ENCODE measurements at regions not wholly inside any gene's neighbourhood (a gene's known extent, or its start where the extent isn't known, plus 50 kb on each side); places are given as distances from the start of the nearest gene placed in this dataset.
A peak's percentile ranks its signal among the peaks of the same experiment; 100 is the strongest.

- Histone ChIP-seq H3K9ac (ENCODE audit: low read depth, low read length) (no peak overlapping the region), H3K4me1 (ENCODE audit: control insufficient read depth, insufficient read depth, low read length) (no peaks in the 10 kb centered on the region), H3K27me3 (ENCODE audit: control insufficient read depth, insufficient read depth, low read length) (peaks cover 7% of the 10 kb centered on the region), H3K4me2 (ENCODE audit: low read length) (no peak overlapping the region), H3K36me3 (ENCODE audit: insufficient read depth, low read length) (no peaks in the 10 kb centered on the region), H3K9me3 (replicated peaks; ENCODE audit: low read length) (no peaks in the 10 kb centered on the region), H3K4me3 (ENCODE audit: low read length) (no peak overlapping the region)
Observed at GRCh38 chr18:10113121-10114022, 199.6 kb downstream of the VAPA start.

DNA sequence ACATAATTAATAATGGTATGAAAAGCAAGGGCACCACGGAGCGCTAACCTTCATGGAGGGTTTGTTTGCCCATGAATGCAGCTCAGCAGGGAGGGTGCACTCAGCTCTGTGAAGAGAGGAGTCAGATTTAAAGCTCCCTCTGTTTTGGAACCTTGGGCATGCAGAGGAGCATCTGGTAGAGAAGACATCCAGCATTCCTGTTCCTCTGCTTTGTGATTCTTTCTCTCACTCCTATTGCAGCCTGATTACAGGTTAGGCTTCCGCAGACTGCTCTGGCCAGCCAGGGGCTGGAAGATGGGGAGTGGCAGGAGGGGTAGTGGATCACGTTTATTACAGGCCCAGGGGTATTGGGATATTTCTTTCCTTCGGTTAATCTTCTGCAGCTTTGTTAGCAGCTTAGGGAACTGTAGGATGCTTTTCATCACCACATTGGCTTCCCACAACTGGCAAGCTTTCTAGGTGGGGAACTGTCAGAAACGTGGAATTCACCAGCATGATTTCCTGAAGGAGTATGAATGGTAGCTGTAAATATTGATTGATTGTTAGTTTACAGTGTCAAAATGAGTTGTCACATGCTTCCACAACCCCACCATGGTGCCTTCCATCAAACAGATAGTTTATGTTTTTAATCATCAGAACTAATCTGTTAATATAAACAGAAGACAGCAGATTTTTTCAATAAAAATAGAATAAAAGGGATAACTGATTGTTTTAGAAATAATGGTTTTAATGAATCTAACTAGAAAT, 201.1 kb downstream of the VAPA start:
- Histone ChIP-seq H3K9ac (ENCODE audit: low read depth, low read length) (no peak overlapping the region), H3K4me1 (ENCODE audit: control insufficient read depth, insufficient read depth, low read length) (no peaks in the 10 kb centered on the region), H3K27me3 (ENCODE audit: control insufficient read depth, insufficient read depth, low read length) (peaks cover 4% of the 10 kb centered on the region), H3K9me3 (replicated peaks; ENCODE audit: low read length) (no peaks in the 10 kb centered on the region), H3K4me3 (ENCODE audit: low read length) (no peak overlapping the region), H3K4me2 (ENCODE audit: low read length) (no peak overlapping the region), H3K36me3 (ENCODE audit: insufficient read depth, low read length) (no peaks in the 10 kb centered on the region)

- Histone ChIP-seq H3K4me3 (ENCODE audit: low read length) (no peak overlapping the region), H3K36me3 (ENCODE audit: insufficient read depth, low read length) (no peaks in the 10 kb centered on the region), H3K9ac (ENCODE audit: low read depth, low read length) (no peak overlapping the region), H3K4me1 (ENCODE audit: control insufficient read depth, insufficient read depth, low read length) (peaks cover under 1% of the 10 kb centered on the region), H3K27me3 (ENCODE audit: control insufficient read depth, insufficient read depth, low read length) (peaks cover 4% of the 10 kb centered on the region), H3K9me3 (replicated peaks; ENCODE audit: low read length) (no peaks in the 10 kb centered on the region), H3K4me2 (ENCODE audit: low read length) (no peak overlapping the region)
Observed at GRCh38 chr18:10116574-10116973, 202.8 kb downstream of the VAPA start.

DNA sequence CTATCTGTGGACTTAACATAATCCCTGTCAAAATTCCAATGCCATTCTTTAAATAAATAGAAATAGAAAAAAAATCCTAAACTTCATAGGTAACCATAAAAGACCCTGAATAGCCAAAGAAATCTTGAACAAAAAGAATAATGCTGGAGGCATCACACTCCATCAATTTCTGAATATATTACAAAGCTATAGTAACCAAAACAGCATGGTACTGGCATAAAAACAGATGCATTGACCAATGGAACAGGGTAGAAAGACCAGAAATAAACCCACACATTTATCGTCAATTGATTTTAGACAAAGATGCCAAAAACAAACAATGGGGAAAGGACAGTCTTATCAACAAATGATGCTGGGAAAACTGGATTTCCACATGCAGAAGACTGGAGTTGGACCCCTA, 205.7 kb downstream of the VAPA start:
- Histone ChIP-seq H3K9ac (ENCODE audit: low read depth, low read length) (no peak overlapping the region), H3K9me3 (replicated peaks; ENCODE audit: low read length) (no peaks in the 10 kb centered on the region), H3K36me3 (ENCODE audit: insufficient read depth, low read length) (no peaks in the 10 kb centered on the region), H3K4me2 (ENCODE audit: low read length) (no peak overlapping the region), H3K4me3 (ENCODE audit: low read length) (no peak overlapping the region), H3K27me3 (ENCODE audit: control insufficient read depth, insufficient read depth, low read length) (no peaks in the 10 kb centered on the region), H3K4me1 (ENCODE audit: control insufficient read depth, insufficient read depth, low read length) (peaks cover 13% of the 10 kb centered on the region)

GRCh38 chr18:10119991-10120390, 206.2 kb downstream of the VAPA start:
- no peaks in the 10 kb centered on the region for H3K27me3 ChIP-seq (ENCODE audit: control insufficient read depth, insufficient read depth, low read length)
- H3K9me3 ChIP-seq (replicated peaks; ENCODE audit: low read length): no peaks in the 10 kb centered on the region
- H3K9ac ChIP-seq (ENCODE audit: low read depth, low read length): no peak overlapping the region
- H3K36me3 ChIP-seq (ENCODE audit: insufficient read depth, low read length): no peaks in the 10 kb centered on the region
- no peak overlapping the region for H3K4me2 ChIP-seq (ENCODE audit: low read length)
- peaks cover 13% of the 10 kb centered on the region for H3K4me1 ChIP-seq (ENCODE audit: control insufficient read depth, insufficient read depth, low read length)
- H3K4me3 ChIP-seq (ENCODE audit: low read length): no peak overlapping the region

- H3K9ac ChIP-seq (ENCODE audit: low read depth, low read length): no peak overlapping the region
- no peaks in the 10 kb centered on the region for H3K36me3 ChIP-seq (ENCODE audit: insufficient read depth, low read length)
- H3K27me3 ChIP-seq (ENCODE audit: control insufficient read depth, insufficient read depth, low read length): no peaks in the 10 kb centered on the region
- H3K4me2 ChIP-seq (ENCODE audit: low read length): no peak overlapping the region
- no peaks in the 10 kb centered on the region for H3K9me3 ChIP-seq (replicated peaks; ENCODE audit: low read length)
- H3K4me1 ChIP-seq (ENCODE audit: control insufficient read depth, insufficient read depth, low read length): peaks cover 13% of the 10 kb centered on the region
- H3K4me3 ChIP-seq (ENCODE audit: low read length): no peak overlapping the region
Observed at GRCh38 chr18:10120622-10121021, 206.8 kb downstream of the VAPA start.

DNA sequence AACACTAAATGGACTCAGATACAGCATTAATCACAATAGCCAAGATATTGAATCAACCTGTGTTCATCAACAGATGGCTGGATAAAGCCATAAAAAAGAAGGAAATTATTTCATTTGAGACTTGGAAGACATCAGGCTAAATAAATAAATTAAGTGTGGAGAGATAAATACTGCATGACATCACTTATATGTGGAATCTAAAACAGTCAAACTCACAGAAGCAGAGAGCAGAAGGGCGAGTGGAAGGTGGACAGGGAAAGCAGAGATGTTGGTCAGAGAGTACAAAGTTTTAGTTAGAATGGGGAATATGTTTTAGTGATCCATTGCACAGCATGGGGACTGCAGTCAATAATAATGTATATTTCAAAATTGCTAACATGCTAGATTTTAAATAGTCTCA, 207.2 kb downstream of the VAPA start:
- Histone ChIP-seq H3K4me1 (ENCODE audit: control insufficient read depth, insufficient read depth, low read length) (peaks cover 13% of the 10 kb centered on the region), H3K36me3 (ENCODE audit: insufficient read depth, low read length) (no peaks in the 10 kb centered on the region), H3K27me3 (ENCODE audit: control insufficient read depth, insufficient read depth, low read length) (no peaks in the 10 kb centered on the region), H3K9ac (ENCODE audit: low read depth, low read length) (no peak overlapping the region), H3K4me3 (ENCODE audit: low read length) (no peak overlapping the region), H3K4me2 (ENCODE audit: low read length) (no peak overlapping the region), H3K9me3 (replicated peaks; ENCODE audit: low read length) (no peaks in the 10 kb centered on the region)

DNA sequence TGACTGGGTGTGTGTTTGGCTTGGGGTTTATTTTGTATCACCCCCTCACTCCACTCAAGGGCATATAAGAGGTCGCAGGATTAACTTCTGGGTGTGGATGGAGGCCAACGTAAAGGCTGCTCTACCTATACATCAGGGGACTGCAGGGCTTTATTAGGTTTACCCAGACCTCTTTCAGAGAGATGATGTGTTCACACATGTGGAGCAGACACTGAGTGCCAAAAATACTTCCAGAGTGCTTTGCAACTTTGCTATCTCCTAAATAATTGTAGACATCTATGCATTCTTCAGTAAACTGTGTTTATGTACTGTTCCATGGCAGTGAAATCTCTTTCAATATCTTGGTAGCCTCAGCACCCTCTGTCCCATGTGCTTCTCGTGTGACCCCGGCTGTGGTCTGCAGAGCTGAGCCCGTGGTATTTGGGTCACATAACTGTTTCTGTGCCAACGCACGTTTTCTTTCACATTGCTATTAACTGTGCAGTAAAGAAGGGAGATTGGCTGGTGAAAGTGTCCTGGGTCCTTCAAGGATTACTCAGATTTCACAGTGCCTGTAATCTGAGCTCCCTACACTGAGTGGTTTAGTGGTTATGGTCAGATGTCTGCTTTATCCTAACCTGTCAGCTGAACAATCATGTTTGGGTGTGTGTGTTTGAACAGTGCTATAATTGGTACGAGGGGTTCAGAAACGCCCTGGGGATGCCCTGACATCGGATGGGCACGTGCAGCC, 208.1 kb downstream of the VAPA start:
- Histone ChIP-seq H3K9me3 (replicated peaks; ENCODE audit: low read length) (no peaks in the 10 kb centered on the region), H3K36me3 (ENCODE audit: insufficient read depth, low read length) (no peaks in the 10 kb centered on the region), H3K27me3 (ENCODE audit: control insufficient read depth, insufficient read depth, low read length) (no peaks in the 10 kb centered on the region), H3K4me2 (ENCODE audit: low read length) (peak overlapping the region; percentile 37), H3K4me3 (ENCODE audit: low read length) (no peak overlapping the region), H3K4me1 (ENCODE audit: control insufficient read depth, insufficient read depth, low read length) (peaks cover 13% of the 10 kb centered on the region), H3K9ac (ENCODE audit: low read depth, low read length) (no peak overlapping the region)

DNA sequence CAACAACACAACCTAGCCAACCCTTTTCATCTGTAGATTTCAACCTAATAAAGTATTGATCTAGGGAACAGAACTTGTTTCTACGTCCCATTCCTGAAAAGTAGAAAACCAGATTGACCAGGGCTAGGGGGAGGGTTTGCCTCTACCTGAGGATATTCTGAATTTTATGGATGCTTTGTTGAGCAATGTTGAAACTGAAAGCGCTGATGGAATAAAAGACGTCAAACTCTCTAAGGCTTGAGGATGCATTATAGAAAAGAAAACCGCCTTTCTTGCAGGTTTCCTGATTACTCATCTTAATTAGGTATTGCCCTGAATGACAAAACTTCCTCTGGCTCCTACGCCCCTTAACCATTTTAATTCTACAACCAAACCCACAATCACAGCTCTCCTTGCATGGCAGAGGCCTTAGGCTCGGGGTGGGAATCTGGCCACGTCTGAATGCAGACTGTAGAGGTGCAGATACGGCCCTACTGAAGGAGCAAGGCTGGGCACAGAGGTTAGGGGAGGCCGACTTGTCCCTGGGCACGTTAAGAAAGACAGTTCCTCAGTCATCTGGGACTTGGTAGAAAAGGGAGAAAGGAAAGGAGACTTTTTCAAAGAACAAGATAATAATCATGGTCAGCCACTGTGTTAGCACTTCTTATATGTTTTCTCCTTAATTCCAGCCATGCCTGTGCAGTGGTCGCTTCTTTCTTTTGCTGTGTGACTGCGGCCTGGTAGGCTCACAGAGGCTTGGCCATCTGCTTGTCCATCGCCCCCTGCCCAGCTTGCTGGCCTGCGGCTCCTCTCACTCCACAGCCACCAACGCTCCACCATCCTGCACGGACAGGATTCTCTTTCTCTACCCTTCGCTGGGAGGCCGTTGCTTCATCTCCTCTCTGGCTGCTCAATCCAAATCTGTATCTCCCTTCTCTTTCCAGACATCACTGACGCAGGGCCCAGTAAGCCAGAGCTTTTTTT, 209.5 kb downstream of the VAPA start:
- no peaks in the 10 kb centered on the region for H3K36me3 ChIP-seq (ENCODE audit: insufficient read depth, low read length)
- no peak overlapping the region for H3K9ac ChIP-seq (ENCODE audit: low read depth, low read length)
- H3K27me3 ChIP-seq (ENCODE audit: control insufficient read depth, insufficient read depth, low read length): peaks cover under 1% of the 10 kb centered on the region
- no peak overlapping the region for H3K4me2 ChIP-seq (ENCODE audit: low read length)
- H3K4me3 ChIP-seq (ENCODE audit: low read length): no peak overlapping the region
- peaks cover 13% of the 10 kb centered on the region for H3K4me1 ChIP-seq (ENCODE audit: control insufficient read depth, insufficient read depth, low read length)
- H3K9me3 ChIP-seq (replicated peaks; ENCODE audit: low read length): no peaks in the 10 kb centered on the region

DNA sequence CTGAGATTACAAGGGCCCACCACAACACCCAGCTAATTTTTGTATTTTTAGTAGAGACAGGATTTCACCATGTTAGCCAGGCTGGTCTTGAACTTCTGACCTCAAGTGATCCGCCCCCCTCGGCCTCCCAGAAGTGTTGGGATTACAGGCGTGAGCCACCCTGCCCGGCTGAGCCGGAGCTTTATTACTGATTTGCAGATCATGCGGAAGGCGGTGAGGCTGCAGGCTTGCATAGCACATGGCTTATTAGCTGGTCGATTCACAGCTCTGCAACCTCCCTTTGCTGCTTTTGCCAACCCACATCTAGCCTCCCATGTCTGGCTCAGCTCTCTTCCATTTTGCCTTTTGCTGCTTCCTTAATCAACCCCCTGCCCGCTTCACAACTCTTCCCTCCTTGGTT, 210.3 kb downstream of the VAPA start:
- no peaks in the 10 kb centered on the region for H3K9me3 ChIP-seq (replicated peaks; ENCODE audit: low read length)
- peaks cover 13% of the 10 kb centered on the region for H3K4me1 ChIP-seq (ENCODE audit: control insufficient read depth, insufficient read depth, low read length)
- H3K9ac ChIP-seq (ENCODE audit: low read depth, low read length): no peak overlapping the region
- peaks cover 3% of the 10 kb centered on the region for H3K27me3 ChIP-seq (ENCODE audit: control insufficient read depth, insufficient read depth, low read length)
- H3K36me3 ChIP-seq (ENCODE audit: insufficient read depth, low read length): no peaks in the 10 kb centered on the region
- no peak overlapping the region for H3K4me3 ChIP-seq (ENCODE audit: low read length)
- H3K4me2 ChIP-seq (ENCODE audit: low read length): no peak overlapping the region
